ENCODE measurements at regions not wholly inside any gene's neighbourhood (a gene's known extent, or its start where the extent isn't known, plus 50 kb on each side); places are given as distances from the start of the nearest gene placed in this dataset.

GRCh38 chr9:36764364-36765076 lies 191.8 kb downstream of the MELK start:
- no peak for DNase-seq

- no peak for DNase-seq
These were observed 192.3 kb downstream of the MELK start for GRCh38 chr9:36765077-36765390.

DNA sequence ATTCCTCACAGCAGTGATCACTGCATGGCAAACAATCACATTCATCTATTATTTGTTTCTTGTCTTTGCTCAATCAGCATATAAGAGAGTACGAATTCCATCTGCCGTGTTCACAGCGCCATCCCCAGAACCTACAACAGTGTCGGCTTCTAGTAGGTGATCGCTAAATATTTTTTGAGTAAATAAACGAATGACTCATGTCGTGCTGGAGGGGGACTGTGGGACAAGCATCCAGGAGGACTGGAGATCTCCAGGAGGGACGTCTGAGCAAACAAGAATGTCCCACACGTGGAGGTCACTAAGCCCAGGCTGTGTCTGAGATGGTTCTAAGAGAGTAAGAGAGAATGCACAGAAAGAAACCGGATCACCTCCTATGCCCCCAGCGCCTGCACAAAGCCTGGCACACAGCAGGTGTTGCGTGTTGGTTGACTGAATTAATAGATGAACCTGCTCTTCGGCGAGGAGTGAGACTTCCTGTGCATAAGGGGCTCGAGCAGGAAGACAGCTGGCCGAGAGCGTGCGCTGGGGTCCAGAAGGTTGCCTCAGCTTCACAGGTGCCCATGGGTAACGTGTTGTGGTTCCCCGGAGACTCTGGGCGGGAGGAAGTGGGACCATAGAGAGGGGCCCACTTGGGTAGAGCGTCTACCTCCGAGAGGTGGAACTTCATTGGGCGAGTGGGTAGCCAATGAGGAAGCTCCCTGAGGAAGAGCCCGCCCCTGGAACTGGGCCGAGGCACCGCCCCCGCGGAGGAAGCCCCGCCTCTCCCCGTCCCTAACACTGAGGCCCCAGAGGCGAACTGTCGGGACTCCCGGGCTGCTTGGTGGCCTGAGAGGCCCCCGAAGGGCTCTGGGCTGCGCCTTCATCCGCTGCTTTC lies 193.0 kb downstream of the MELK start:
- peak; percentile 49 for DNase-seq

DNA sequence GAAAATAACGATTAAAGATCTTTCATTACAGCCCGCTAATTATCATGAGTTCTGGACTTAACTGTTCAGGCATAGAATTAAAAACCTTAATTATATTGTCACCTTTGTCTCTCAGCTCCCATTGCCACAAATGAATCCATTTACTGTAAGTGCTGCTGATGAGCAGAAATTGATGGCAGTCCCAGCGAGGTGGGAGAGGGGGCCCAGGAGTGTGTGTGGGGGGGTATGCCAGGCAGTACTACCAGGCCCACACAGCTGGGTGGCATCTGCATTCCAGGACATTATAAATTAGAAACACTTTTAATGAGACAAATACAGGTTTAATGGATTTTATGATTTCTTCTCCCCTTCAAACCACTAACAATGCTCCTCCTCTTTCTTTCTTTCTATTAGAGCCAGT lies 196.0 kb downstream of the MELK start:
- no peak for DNase-seq

DNA sequence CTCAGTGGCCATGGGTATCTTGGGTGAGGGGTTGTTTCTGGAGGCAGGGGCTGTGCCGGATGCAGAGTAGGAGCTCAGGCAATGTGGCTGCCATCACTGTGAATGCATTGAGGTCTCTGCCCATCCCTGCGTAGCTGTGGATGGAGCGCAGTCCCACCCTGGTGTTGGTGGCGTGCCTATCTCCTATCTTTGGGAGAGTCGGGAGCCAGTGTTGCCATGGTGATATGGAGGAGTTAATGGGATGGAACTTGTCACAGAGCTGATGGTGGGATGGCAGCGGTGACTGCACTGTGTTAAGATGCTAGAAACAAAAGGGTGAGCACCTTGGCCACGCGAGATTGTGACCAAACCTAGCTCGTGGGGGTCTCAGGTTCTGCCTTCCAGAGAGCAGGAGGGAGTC lies 197.3 kb downstream of the MELK start:
- DNase-seq: no peak

DNA sequence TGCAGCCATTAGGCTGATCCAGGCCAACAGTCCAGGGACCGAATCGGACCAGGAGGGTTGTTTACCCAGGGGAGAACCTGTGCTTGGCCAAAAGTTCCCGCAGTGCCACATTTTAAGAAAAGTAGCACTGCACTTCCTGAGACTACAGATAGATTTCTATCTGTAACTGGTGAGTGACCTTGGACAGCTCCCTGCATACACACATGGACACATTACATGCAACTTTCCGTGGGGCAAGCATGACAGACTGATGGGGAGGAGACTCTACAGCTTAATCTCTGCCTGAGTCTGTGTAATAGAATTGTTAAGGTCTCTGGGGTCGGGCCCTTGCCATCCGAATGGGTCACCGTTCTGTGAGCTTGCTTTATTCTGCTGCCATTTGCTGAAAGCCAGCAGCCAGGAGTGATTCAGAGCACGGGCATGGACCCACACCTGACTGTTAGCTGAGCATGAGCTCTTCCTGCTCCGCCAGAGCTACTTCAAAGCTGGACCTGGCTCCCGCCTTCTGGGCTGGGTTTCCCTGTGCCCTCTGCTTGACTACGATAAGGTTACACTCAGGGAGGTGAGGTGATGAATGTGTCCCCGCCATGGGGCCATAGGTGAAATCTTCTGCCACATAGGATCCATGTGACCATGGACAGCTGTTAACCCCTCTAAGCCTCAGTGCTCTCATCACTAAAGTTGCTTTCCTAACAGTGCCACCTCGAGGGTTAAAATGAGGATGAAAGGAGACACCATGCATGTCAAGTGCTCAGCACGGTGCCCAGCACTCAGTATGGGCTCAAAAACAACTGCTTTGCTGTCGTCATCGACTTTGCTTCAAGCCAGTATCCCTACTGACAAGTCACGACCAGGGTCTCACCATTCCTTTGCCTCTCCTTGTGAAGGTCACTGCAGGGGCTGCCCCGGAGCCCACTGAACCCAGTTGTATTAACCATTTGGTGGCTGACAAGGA lies 200.0 kb downstream of the MELK start:
- DNase-seq: no peak

DNA sequence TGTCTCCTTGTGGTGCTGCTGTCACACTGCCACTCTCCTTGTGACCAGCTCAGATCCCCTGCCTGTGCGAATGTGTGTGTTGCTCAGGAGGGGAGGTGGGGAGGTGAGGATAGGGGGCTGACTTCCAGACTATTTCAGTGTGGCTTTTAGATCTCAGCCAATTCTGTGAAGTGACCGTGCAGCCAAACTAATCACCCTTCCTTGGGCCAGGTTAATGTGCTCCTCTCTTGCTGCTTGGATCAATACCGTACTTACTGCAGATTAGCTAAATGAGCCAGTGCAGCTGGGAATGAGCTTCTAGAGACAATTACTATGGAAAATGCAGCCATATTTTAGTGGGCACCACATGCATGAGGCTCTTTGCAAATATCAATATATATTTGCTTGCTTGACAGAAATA lies 206.0 kb downstream of the MELK start:
- no peak for DNase-seq

- no peak for DNase-seq
These were observed 206.9 kb downstream of the MELK start for GRCh38 chr9:36779582-36779981.

GRCh38 chr9:36780186-36780585 lies 207.5 kb downstream of the MELK start:
- no peak for DNase-seq

DNA sequence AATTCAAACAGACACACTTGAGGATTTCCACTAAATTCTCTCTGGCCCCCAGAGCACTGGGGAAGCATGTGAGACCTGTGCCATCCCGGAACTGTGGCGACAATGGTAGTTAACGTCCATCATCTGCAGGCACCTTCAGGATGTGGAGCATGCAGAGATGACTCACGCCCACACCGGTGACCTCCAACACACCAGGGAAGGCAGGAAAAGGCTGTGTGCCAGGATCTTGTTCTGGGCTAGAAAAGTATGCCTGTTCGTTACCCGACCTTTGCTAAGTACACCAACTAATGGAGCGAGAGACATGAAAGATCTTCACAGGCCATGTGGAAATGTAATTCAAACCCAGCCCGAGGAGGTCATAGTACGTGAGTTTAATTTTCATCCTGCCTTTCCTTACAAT lies 208.8 kb downstream of the MELK start:
- no peak for DNase-seq

All from 8988T (cell line).